HG03108 (cell line): ENCODE measurements at regions not wholly inside any gene's neighbourhood (a gene's known extent, or its start where the extent isn't known, plus 50 kb on each side); places are given as distances from the start of the nearest gene placed in this dataset.

Source experiments
- ATAC-seq: cut with Tn5 transposase; IDR thresholded peaks from one replicate; pipeline ENCODE4 v1.9.1; 2021; ENCODE audit warnings: moderate library complexity; ENCODE audit not compliant: unreplicated experiment

DNA sequence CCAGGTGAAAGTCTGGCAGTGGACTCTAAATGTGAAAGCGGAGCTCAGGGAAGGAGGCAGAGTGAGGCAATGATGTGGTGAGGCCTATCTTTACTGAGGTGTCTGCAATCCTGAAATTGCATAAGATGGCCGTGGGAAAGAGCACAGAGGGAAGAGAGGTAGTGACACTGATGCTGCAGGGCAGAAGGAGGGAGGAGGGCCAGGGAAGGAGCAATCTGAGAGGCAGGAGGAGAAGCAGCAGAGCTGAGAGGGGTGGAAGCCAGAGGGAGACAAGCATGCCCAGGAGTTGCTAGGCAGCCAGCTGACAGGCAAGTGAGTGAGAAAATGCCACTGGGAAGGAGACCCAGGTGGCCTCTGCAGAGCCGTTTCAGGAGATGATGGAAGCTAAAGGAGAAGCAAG is 97.4 kb upstream of the CNR1 start:
- ATAC-seq: no peak

DNA sequence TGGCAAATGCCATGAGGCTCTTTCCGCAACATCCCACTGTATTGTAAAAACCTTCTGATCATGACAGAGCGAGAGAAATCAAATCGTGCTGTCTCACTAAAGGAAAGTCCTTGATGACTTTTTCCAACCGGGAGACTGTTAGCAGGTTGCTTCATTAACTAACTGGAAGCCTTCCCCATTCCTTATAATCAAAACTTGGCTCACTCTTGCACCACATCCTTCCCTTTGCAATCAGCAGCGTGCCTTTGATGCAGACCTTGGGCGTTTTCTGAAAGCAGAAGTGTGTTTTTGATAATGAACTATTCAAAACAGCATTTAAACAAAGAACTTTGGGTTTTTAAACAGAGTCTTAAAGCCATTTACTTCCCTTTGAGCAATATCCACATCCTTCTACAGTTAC is 96.2 kb upstream of the CNR1 start:
- ATAC-seq: no peak

- no peak for ATAC-seq
These were observed 85.2 kb upstream of the CNR1 start for GRCh38 chr6:88251301-88251700.

GRCh38 chr6:88248709-88249321 is 82.7 kb upstream of the CNR1 start:
- no peak for ATAC-seq

DNA sequence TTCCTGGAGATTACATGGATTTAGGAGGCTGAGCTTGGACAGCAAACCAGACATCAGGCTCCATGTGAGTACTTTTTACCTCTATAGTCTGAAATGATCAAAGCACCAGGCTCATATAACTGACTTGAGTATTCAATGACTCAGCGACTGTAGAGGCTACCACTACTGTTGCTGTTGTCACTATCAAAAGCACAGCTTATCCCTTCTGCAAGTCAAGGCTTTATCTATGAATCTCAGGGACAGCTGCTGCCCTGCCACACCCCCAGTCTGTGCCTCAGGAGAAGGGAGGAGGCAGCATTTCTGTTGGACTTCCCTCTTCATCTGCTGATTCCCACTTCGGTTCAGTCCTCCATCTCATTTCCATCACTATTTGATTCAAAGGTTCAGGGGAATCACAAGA is 80.5 kb upstream of the CNR1 start:
- ATAC-seq: no peak

DNA sequence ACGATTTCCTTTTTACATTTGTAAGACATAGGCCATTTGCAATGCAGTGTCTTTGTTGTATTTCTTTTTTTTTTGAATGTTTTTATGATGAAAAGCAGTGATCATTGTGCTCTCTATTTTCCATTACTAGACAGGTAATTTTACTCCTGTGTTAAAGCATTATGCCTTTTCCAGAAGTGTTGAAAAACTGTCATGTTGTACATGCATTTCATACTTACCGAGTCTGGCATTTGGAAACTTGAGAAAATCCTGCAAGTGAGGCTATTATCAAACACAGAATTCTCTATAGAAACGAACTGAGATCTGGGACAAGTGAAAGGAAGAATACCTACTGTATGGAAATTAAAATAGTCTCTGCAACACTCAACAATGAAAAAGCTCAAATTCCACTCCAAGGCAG is 78.6 kb upstream of the CNR1 start:
- no peak for ATAC-seq

GRCh38 chr6:88238901-88239300 is 72.8 kb upstream of the CNR1 start:
- no peak for ATAC-seq

- peak; percentile 63 for ATAC-seq
These were observed 71.9 kb upstream of the CNR1 start for GRCh38 chr6:88238065-88238464.

DNA sequence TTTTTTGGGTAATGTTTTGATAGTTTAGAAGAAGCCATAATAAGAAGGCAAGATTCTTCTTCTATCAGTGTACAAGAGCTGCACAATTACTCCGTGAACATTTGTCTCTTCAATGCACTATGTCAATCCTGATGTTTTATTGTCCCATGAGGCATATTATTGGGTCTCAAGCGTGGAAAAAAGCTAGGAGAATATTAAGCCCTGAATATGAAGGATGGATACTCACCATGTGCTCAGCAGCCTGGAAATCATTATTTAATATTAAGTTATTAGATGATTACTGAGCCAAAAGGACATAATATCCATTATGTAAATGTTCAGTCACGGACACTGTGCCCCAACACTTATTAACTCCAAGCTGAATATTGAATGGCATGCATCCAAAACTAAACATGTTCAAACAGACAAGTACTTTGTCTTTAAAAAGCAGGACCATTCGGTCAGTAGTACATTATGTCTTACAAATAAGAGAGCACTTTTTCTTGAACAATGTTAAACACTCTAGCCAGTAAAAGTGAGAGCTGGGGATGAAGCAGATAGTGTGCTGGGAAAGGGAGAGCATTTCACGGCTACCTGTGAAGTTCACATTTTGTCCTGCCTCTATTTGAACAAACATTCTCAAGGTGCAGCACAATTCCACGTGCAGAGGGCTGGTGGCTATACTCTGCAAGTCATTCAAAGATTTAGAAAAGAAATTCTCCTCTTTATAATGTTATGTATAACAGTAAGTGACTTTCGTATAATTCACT is 70.6 kb upstream of the CNR1 start:
- no peak for ATAC-seq

DNA sequence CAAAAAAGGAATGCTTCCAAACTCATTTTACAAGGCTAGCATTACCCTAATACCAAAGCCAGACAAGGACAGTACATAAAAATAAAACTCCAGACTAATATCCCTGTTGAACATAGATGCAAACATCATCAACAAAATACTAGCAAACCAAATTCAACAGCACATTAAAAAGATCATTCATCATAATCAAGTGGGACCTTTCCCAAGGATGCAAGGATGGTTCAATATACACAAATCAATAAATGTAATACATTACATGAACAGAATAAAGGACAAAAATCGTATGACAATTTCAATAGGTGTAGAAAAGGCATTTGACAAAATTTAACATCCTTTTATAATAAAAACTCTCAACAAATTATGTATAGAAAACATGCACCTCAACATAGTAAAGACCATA is 66.6 kb upstream of the CNR1 start:
- no peak for ATAC-seq

GRCh38 chr6:88223298-88223697 is 57.2 kb upstream of the CNR1 start:
- ATAC-seq: no peak

GRCh38 chr6:88220493-88220892 is 54.3 kb upstream of the CNR1 start:
- ATAC-seq: no peak

DNA sequence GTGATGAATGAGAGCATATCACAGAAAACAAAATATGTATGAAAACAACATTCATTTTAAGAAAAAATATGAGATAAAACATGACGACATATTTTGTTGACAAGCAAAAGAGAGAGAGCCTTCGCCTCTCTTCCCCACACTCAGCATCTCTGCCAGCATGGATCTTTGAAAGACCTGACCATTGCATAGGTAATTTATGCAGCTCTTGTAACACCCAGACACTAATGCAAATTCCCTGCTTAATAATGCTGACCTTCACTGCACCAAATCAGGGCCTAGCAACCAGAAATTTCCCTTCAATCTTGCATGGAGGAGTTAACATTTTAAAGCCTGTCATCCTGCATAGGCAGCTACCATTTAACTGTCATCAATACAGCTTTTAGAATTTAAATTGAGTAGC is 50.0 kb upstream of the CNR1 start:
- no peak for ATAC-seq
